DOHH2 (cell line): ENCODE measurements at regions not wholly inside any gene's neighbourhood (a gene's known extent, or its start where the extent isn't known, plus 50 kb on each side); places are given as distances from the start of the nearest gene placed in this dataset.

Experiments used
- H3F3A ChIP-seq: fragments of 200-600 bp; sonication (generic), shearing (Covaris generic); 2 replicates; pipeline ENCODE4 v1.6.0; 2016; ENCODE audit warnings: antibody characterized with exemption, mild to moderate bottlenecking; ENCODE audit not compliant: control insufficient read depth, insufficient read depth
- H3K27ac ChIP-seq: fragments of 200-600 bp; sonication (generic); 2 replicates; pipeline ENCODE4 v1.5.1; 2014; ENCODE audit warnings: low read depth, mild to moderate bottlenecking, low read length, moderate library complexity
- H3K27me3 ChIP-seq: fragments of 200-600 bp; sonication (generic); 2 replicates; pipeline ENCODE4 v1.6.1; 2014; ENCODE audit warnings: mild to moderate bottlenecking, low read length, mixed read lengths; ENCODE audit not compliant: control insufficient read depth
- H3K36me3 ChIP-seq: fragments of 200-600 bp; sonication (generic); 2 replicates; pipeline ENCODE4 v1.6.1; 2014; ENCODE audit warnings: mild to moderate bottlenecking, low read length, moderate library complexity, mixed read lengths; ENCODE audit not compliant: control insufficient read depth
- H3K4me1 ChIP-seq: fragments of 200-600 bp; sonication (generic); 2 replicates; pipeline ENCODE4 v1.6.1; 2014; ENCODE audit warnings: mild to moderate bottlenecking, low read length, mixed read lengths; ENCODE audit not compliant: control insufficient read depth
- H3K4me2 ChIP-seq: fragments of 200-600 bp; sonication (generic); 2 replicates; pipeline ENCODE4 v1.6.0; 2014; ENCODE audit warnings: mild to moderate bottlenecking, low read length, moderate library complexity
- H3K4me3 ChIP-seq: fragments of 200-600 bp; sonication (generic); 2 replicates; pipeline ENCODE4 v1.5.1; 2014; ENCODE audit warnings: mild to moderate bottlenecking, low read length, mixed read lengths
- H3K79me2 ChIP-seq: fragments of 200-600 bp; sonication (generic); 2 replicates; pipeline ENCODE4 v1.6.1; 2014; ENCODE audit warnings: mild to moderate bottlenecking, low read length, mixed read lengths; ENCODE audit not compliant: control insufficient read depth
- H3K9me2 ChIP-seq: fragments of 200-600 bp; sonication (generic); replicated peaks from 2 replicates; pipeline ENCODE4 v1.6.1; 2014; ENCODE audit warnings: mild to moderate bottlenecking, low read length, mixed read lengths; ENCODE audit not compliant: control insufficient read depth
- H3K9me3 ChIP-seq: fragments of 200-600 bp; sonication (generic); 2 replicates; pipeline ENCODE4 v1.6.1; 2014; ENCODE audit warnings: antibody characterized with exemption, low read length, mixed read lengths; ENCODE audit not compliant: control insufficient read depth, insufficient read depth
- H4K20me1 ChIP-seq: fragments of 200-600 bp; sonication (generic); 2 replicates; pipeline ENCODE4 v1.6.0; 2014; ENCODE audit warnings: low read depth, mild to moderate bottlenecking, antibody characterized with exemption, low read length, moderate library complexity; ENCODE audit not compliant: control insufficient read depth, insufficient read depth
- CTCF ChIP-seq: fragments of 200-600 bp; sonication (generic); IDR thresholded peaks from one replicate; pipeline ENCODE4 v1.5.1; 2014; ENCODE audit warnings: antibody characterized with exemption, mild to moderate bottlenecking, low read depth, low read length; ENCODE audit not compliant: poor library complexity, severe bottlenecking
- EZH2phosphoT487 ChIP-seq: fragments of 200-600 bp; sonication (generic); IDR thresholded peaks from 2 replicates; pipeline ENCODE4 v1.6.1; 2017; ENCODE audit warnings: borderline replicate concordance, mild to moderate bottlenecking, antibody characterized with exemption, low read length, moderate library complexity, mixed read lengths

GRCh38 chr10:125375210-125375609, 214.8 kb upstream of the CTBP2 start:
- Histone ChIP-seq H3K4me3 (no peak overlapping the region), H3K27ac (no peak overlapping the region), H3K9me3 (no peaks in the 10 kb centered on the region), H3F3A (no peaks in the 10 kb centered on the region), H4K20me1 (no peaks in the 10 kb centered on the region), H3K27me3 (peaks cover 7% of the 10 kb centered on the region; the same call in 1 of the 2 replicates), H3K79me2 (no peaks in the 10 kb centered on the region), H3K9me2 (no peaks in the 10 kb centered on the region), H3K36me3 (no peaks in the 10 kb centered on the region), H3K4me1 (no peaks in the 10 kb centered on the region), H3K4me2 (no peak overlapping the region)
- no peak for TF ChIP-seq CTCF
- no peak for TF ChIP-seq EZH2phosphoT487

- no peaks in the 10 kb centered on the region for H3K36me3 ChIP-seq
- no peaks in the 10 kb centered on the region for H3K9me3 ChIP-seq
- peaks cover 7% of the 10 kb centered on the region; the same call in 1 of the 2 replicates for H3K27me3 ChIP-seq
- H3K4me1 ChIP-seq, result no peaks in the 10 kb centered on the region
- no peak overlapping the region for H3K4me3 ChIP-seq
- H4K20me1 ChIP-seq, result no peaks in the 10 kb centered on the region
- TF ChIP-seq EZH2phosphoT487 (no peak), CTCF (no peak)
- H3K9me2 ChIP-seq, result no peaks in the 10 kb centered on the region
- H3K79me2 ChIP-seq, result no peaks in the 10 kb centered on the region
- no peaks in the 10 kb centered on the region for H3F3A ChIP-seq
- no peak overlapping the region for H3K4me2 ChIP-seq
- no peak overlapping the region for H3K27ac ChIP-seq
Observed at GRCh38 chr10:125373546-125373945, 213.2 kb upstream of the CTBP2 start.

GRCh38 chr10:125370578-125370977, 210.2 kb upstream of the CTBP2 start:
- H3K9me2 ChIP-seq, result no peaks in the 10 kb centered on the region
- H3K27ac ChIP-seq, result no peak overlapping the region
- H4K20me1 ChIP-seq, result no peaks in the 10 kb centered on the region
- TF ChIP-seq CTCF, result no peak
- no peak for TF ChIP-seq EZH2phosphoT487
- no peaks in the 10 kb centered on the region for H3K79me2 ChIP-seq
- no peaks in the 10 kb centered on the region for H3F3A ChIP-seq
- no peaks in the 10 kb centered on the region for H3K9me3 ChIP-seq
- H3K4me2 ChIP-seq, result no peak overlapping the region
- no peaks in the 10 kb centered on the region for H3K27me3 ChIP-seq
- H3K4me3 ChIP-seq, result no peak overlapping the region
- H3K4me1 ChIP-seq, result no peaks in the 10 kb centered on the region
- H3K36me3 ChIP-seq, result no peaks in the 10 kb centered on the region
